T-helper 1 cell treated with Interleukin-12 subunit alpha and Interleukin-12 subunit beta and Interleukin-4 antibody, amounts not matched to agents 30 μg/mL and 1 μg/mL, for 36 hours (primary cell): ENCODE measurements at regions not wholly inside any gene's neighbourhood (a gene's known extent, or its start where the extent isn't known, plus 50 kb on each side); places are given as distances from the start of the nearest gene placed in this dataset.

Experiments
- H3K27ac Mint-ChIP-seq: one replicate; pipeline ENCODE4 v1.8.0; 2021; ENCODE audit warnings: mild to moderate bottlenecking, mixed read lengths
- H3K27me3 Mint-ChIP-seq: one replicate; pipeline ENCODE4 v1.8.0; 2021; ENCODE audit warnings: low read depth, mixed read lengths
- H3K36me3 Mint-ChIP-seq: one replicate; pipeline ENCODE4 v1.8.0; 2021; ENCODE audit warnings: low read depth, mixed read lengths
- H3K4me1 Mint-ChIP-seq: one replicate; pipeline ENCODE4 v1.8.0; 2021; ENCODE audit warnings: low read depth, mixed read lengths
- H3K4me3 Mint-ChIP-seq: one replicate; pipeline ENCODE4 v1.8.0; 2021; ENCODE audit warnings: mild to moderate bottlenecking, moderate library complexity, mixed read lengths
- H3K9me3 Mint-ChIP-seq: one replicate; pipeline ENCODE4 v1.8.0; 2021; ENCODE audit warnings: mixed read lengths

DNA sequence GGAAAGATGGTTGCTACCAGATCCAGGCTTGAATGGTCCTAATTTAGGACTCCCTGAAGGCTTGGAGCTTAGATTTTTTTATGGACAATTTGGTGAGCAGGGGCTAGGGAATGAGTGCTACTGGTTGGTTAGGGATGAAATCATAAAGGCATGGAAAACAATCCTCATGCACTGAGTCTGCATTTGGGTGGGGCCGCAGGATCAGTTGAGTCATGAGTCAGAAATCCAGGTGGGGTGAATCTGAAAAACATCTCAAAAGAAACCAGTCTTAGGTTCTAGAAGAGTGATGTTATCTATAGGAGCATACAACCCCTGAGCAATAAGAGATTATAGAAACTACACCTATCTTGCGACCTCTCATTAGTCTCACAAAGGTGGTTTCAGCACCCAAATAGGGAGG, 300.0 kb downstream of the KIF4B start:
- no peaks in the 10 kb centered on the region for H3K4me1 Mint-ChIP-seq
- no peak overlapping the region for H3K4me3 Mint-ChIP-seq
- H3K36me3 Mint-ChIP-seq: no peaks in the 10 kb centered on the region
- H3K9me3 Mint-ChIP-seq: peaks cover 11% of the 10 kb centered on the region
- H3K27me3 Mint-ChIP-seq: no peaks in the 10 kb centered on the region
- no peak overlapping the region for H3K27ac Mint-ChIP-seq

DNA sequence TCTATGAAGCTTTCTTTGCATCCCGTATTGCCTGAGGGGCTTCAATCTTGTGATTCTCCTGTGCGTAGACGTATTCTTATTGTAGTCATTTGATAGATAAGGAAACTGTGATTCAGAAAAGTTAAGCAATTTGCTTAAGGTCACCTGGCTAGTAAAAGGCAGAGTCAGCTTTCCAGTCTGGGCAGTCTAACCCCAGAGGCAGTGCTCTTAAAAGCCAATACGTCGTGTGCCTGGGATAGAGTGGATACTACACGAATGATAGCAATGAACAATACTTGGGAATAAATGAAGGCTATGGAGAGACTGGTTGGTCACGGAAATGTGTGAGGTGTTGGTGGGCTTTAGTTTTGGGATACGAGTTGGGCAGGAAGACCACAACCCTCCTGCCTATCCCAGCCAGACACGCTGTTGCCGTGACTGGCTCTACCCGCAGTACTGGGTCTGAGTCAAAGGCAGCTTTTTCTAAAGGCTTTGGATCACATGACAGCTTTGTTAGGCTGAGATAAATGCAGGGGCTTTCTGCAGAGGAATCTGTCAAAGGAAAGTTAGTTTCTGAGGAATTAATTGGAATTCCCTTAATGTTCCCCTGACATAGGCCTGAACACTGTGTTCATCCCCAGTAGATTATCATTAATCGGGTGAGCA, 302.6 kb downstream of the KIF4B start:
- no peaks in the 10 kb centered on the region for H3K4me1 Mint-ChIP-seq
- no peaks in the 10 kb centered on the region for H3K36me3 Mint-ChIP-seq
- no peak overlapping the region for H3K4me3 Mint-ChIP-seq
- peaks cover 16% of the 10 kb centered on the region for H3K9me3 Mint-ChIP-seq
- no peak overlapping the region for H3K27ac Mint-ChIP-seq
- H3K27me3 Mint-ChIP-seq: no peaks in the 10 kb centered on the region

- Mint-ChIP-seq H3K4me1 (no peaks in the 10 kb centered on the region), H3K9me3 (no peaks in the 10 kb centered on the region), H3K4me3 (no peak overlapping the region), H3K27me3 (no peaks in the 10 kb centered on the region), H3K27ac (no peak overlapping the region), H3K36me3 (no peaks in the 10 kb centered on the region)
Measured at GRCh38 chr5:155332618-155333017, 319.1 kb downstream of the KIF4B start.

GRCh38 chr5:155342956-155343355, 329.4 kb downstream of the KIF4B start:
- H3K36me3 Mint-ChIP-seq: no peaks in the 10 kb centered on the region
- H3K4me3 Mint-ChIP-seq: no peak overlapping the region
- H3K9me3 Mint-ChIP-seq: no peaks in the 10 kb centered on the region

GRCh38 chr5:155343468-155343867, 329.9 kb downstream of the KIF4B start:
- Mint-ChIP-seq H3K36me3 (no peaks in the 10 kb centered on the region), H3K27me3 (no peaks in the 10 kb centered on the region), H3K4me1 (no peaks in the 10 kb centered on the region), H3K27ac (no peak overlapping the region), H3K4me3 (no peak overlapping the region), H3K9me3 (no peaks in the 10 kb centered on the region)

More at GRCh38 chr5:155342956-155343355, 329.4 kb downstream of the KIF4B start:
- H3K27ac Mint-ChIP-seq: no peak overlapping the region
- no peaks in the 10 kb centered on the region for H3K4me1 Mint-ChIP-seq
- no peaks in the 10 kb centered on the region for H3K27me3 Mint-ChIP-seq

DNA sequence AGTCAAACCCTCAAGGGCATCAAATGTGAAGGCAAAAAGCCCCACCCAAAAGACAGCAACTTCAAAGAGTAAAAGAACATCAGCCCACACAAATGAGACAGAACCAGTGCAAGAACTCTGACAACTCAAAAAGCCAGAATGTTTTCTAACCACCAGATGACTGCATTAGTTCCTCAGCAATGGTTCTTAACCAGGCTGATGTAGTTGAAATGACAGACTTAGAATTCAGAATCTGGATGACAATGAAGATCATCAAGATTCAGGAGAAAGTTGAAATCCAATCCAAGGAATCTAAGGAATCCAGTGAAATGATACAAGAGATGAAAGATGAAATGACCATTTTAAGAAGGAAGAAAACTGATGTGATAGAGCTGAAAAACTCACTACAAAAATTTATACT, 339.7 kb downstream of the KIF4B start:
- H3K4me3 Mint-ChIP-seq: no peak overlapping the region
- no peak overlapping the region for H3K27ac Mint-ChIP-seq
- H3K27me3 Mint-ChIP-seq: no peaks in the 10 kb centered on the region
- no peaks in the 10 kb centered on the region for H3K4me1 Mint-ChIP-seq
- peaks cover 17% of the 10 kb centered on the region for H3K9me3 Mint-ChIP-seq
- no peaks in the 10 kb centered on the region for H3K36me3 Mint-ChIP-seq

- Mint-ChIP-seq H3K9me3 (no peaks in the 10 kb centered on the region), H3K27ac (no peak overlapping the region), H3K36me3 (no peaks in the 10 kb centered on the region), H3K4me1 (no peaks in the 10 kb centered on the region), H3K27me3 (no peaks in the 10 kb centered on the region), H3K4me3 (no peak overlapping the region)
Measured at GRCh38 chr5:155366096-155366495, 352.5 kb downstream of the KIF4B start.

DNA sequence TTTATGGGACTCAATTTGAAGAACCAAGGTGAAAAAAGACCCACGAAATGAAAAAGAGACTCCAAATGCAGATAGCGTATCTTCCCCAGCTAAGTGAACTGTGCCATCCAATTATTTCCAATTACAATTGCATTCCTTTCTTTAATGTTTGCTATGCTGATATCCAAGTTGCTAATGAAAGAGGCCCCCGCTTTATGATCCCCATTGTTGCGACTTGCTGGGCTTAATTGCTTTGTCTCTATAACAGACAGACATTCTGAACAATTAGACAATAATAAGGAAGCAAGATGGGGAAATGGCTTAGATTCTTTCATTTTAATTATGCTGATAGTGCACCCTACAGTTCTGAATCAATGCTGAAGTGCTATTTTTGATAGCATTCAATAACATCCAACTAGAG, 354.3 kb downstream of the KIF4B start:
- H3K4me3 Mint-ChIP-seq: no peak overlapping the region
- H3K9me3 Mint-ChIP-seq: no peaks in the 10 kb centered on the region
- no peaks in the 10 kb centered on the region for H3K27me3 Mint-ChIP-seq
- H3K36me3 Mint-ChIP-seq: no peaks in the 10 kb centered on the region
- no peak overlapping the region for H3K27ac Mint-ChIP-seq
- no peaks in the 10 kb centered on the region for H3K4me1 Mint-ChIP-seq

DNA sequence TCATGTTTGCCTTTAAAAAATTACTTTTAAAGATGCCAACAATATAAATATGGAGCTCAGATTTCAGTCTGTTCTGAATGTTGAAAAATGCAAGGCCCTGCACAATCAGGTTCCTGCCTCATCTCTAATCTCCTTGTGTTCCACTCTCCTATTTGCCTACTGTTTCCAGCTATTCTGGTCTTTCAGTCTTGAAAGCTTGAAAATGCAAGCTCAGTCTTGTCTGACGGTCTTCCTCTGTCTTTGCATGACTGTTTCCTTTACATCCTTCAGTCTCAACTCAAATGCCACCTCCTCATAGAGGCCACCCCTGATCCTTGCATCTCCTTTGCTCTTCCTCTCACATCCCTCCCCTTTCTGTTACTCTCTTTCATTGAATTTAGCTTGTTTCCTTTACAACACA, 354.9 kb downstream of the KIF4B start:
- no peak overlapping the region for H3K4me3 Mint-ChIP-seq
- H3K9me3 Mint-ChIP-seq: no peaks in the 10 kb centered on the region
- no peak overlapping the region for H3K27ac Mint-ChIP-seq
- no peaks in the 10 kb centered on the region for H3K27me3 Mint-ChIP-seq
- no peaks in the 10 kb centered on the region for H3K36me3 Mint-ChIP-seq
- no peaks in the 10 kb centered on the region for H3K4me1 Mint-ChIP-seq

DNA sequence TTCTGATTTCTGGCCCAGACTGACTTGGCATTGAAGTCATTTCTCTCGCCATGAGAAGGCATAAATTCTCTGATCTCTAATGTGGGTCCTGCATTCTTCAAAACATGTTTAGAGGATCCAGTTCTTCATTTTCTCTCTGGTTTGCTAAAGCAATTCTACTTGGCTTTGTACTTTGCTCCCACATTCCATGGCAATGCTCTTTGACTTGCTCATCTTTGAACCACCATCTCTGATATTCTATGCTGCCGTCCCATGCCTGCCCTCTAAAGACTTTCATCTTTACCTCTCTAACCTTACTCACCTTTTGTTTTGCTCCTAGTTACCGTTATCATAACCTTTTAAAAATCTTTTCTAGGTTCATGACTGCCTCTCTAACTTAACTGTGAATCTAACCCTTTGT, 366.9 kb downstream of the KIF4B start:
- Mint-ChIP-seq H3K27me3 (no peaks in the 10 kb centered on the region), H3K27ac (no peak overlapping the region), H3K36me3 (no peaks in the 10 kb centered on the region), H3K4me3 (no peak overlapping the region), H3K9me3 (no peaks in the 10 kb centered on the region), H3K4me1 (no peaks in the 10 kb centered on the region)

DNA sequence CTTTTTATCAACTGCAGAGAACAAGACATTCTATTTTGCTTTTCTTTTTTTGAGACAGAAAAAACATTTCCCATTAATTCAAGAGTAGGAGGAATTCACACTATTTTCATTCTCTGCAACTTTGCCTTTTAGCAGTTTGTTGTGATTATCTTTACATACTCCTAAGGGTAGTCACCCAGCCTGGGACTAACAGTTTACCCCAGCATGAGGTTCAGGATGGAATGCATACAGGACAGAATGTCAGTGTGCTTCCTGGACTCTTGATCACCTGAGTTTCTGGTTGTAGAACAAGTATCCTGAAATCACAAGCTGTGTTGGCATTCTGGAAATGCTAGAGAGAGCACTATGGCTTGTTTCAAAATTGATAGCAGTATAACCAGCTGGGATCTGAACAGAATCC, 368.1 kb downstream of the KIF4B start:
- Mint-ChIP-seq H3K36me3 (no peaks in the 10 kb centered on the region), H3K27ac (no peak overlapping the region), H3K4me3 (no peak overlapping the region), H3K9me3 (no peaks in the 10 kb centered on the region), H3K4me1 (no peaks in the 10 kb centered on the region), H3K27me3 (no peaks in the 10 kb centered on the region)

- Mint-ChIP-seq H3K9me3 (no peaks in the 10 kb centered on the region), H3K27ac (no peak overlapping the region), H3K27me3 (no peaks in the 10 kb centered on the region), H3K4me1 (no peaks in the 10 kb centered on the region), H3K36me3 (no peaks in the 10 kb centered on the region), H3K4me3 (no peak overlapping the region)
Measured at GRCh38 chr5:155389498-155389897, 375.9 kb downstream of the KIF4B start.

- H3K36me3 Mint-ChIP-seq: no peaks in the 10 kb centered on the region
- H3K4me1 Mint-ChIP-seq: no peaks in the 10 kb centered on the region
- no peak overlapping the region for H3K27ac Mint-ChIP-seq
- H3K4me3 Mint-ChIP-seq: no peak overlapping the region
- no peaks in the 10 kb centered on the region for H3K27me3 Mint-ChIP-seq
- H3K9me3 Mint-ChIP-seq: no peaks in the 10 kb centered on the region
Measured at GRCh38 chr5:155394727-155395126, 381.2 kb downstream of the KIF4B start.

- H3K4me1 Mint-ChIP-seq: no peaks in the 10 kb centered on the region
- no peaks in the 10 kb centered on the region for H3K27me3 Mint-ChIP-seq
- peaks cover 13% of the 10 kb centered on the region for H3K9me3 Mint-ChIP-seq
- no peaks in the 10 kb centered on the region for H3K36me3 Mint-ChIP-seq
- H3K4me3 Mint-ChIP-seq: no peak overlapping the region
- H3K27ac Mint-ChIP-seq: no peak overlapping the region
Measured at GRCh38 chr5:155402927-155403640, 389.5 kb downstream of the KIF4B start.

DNA sequence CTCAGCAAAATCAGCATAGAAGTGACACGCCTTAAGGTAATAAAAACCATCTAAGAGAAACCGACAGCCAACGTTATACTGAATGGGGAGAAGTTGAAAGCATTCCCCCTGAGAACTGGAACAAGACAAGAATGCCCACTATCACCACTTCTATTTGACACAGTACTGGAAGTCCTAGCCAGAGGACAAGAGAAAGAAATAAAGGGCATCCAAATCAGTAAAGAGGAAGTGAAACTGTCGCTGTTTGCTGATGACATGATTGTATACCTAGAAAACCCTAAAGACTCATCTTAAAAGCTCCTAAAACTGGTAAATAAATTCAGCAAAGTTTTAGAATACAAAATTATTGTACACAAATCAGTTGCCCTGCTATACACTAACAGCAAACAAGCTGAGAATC, 393.3 kb downstream of the KIF4B start:
- Mint-ChIP-seq H3K9me3 (peaks cover 13% of the 10 kb centered on the region), H3K4me3 (no peak overlapping the region), H3K4me1 (no peaks in the 10 kb centered on the region), H3K36me3 (no peaks in the 10 kb centered on the region), H3K27me3 (no peaks in the 10 kb centered on the region), H3K27ac (no peak overlapping the region)
